Suprapubic skin (tissue), 3 donors: ENCODE measurements at regions not wholly inside any gene's neighbourhood (a gene's known extent, or its start where the extent isn't known, plus 50 kb on each side); places are given as distances from the start of the nearest gene placed in this dataset.

Experiments used
- CTCF ChIP-seq, 2 donors: fragments of 200-600 bp in 1 of 2; fragments of 450-650 bp in 1 of 2; sonication (generic) in 1 of 2; IDR thresholded peaks; one replicate each; pipeline ENCODE4 v1.5.1; 2016 to 2019; ENCODE audit warnings: antibody characterized with exemption in 2 of 2, mild to moderate bottlenecking in 1 of 2, moderate library complexity in 1 of 2
- EP300 ChIP-seq: sonication (generic); formaldehyde crosslinking; IDR thresholded peaks from one replicate; pipeline ENCODE4 v1.6.1; 2017; ENCODE audit warnings: antibody characterized with exemption
- POLR2A ChIP-seq, 2 donors: fragments of 450-650 bp; IDR thresholded peaks; one replicate each; pipeline ENCODE4 v1.6.1; 2017; ENCODE audit warnings: antibody characterized with exemption in 2 of 2, mild to moderate bottlenecking in 2 of 2, moderate library complexity in 2 of 2

GRCh38 chr2:15750822-15751329 lies 159.2 kb downstream of the DDX1 start:
- TF ChIP-seq CTCF (IDR thresholded peaks at IDR 0.05) = no peak
- TF ChIP-seq POLR2A (IDR thresholded peaks at IDR 0.05) = no peak
- TF ChIP-seq EP300 = no peak
